ENCODE measurements at regions not wholly inside any gene's neighbourhood (a gene's known extent, or its start where the extent isn't known, plus 50 kb on each side); places are given as distances from the start of the nearest gene placed in this dataset.

DNA sequence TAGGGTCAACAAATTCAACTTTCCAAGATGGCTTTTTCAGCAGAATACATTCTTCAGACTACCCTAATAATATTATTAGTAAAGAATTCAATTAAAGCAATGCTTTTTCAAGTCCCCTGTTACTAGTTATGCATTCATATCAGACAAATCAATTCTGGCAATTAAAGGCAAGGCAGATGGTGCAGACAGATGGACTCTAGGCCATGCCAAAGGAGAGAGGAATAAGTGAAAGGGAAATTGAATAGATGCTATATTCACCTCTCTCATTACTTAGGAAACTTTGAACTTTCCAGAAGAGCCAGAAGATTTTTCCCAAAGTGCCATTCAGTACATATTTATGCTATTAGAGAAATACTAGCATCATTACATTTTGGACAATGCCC, 487.7 kb upstream of the RASGRP1 start:
- Histone ChIP-seq H3K79me2 (ENCODE audit: control insufficient read depth, insufficient read depth, low read length, unreplicated experiment) (no peaks in the 10 kb centered on the region), H3K27ac (ENCODE audit: low read depth, low read length) (no peak overlapping the region), H3K4me1 (ENCODE audit: control insufficient read depth, insufficient read depth, low read length, unreplicated experiment) (no peaks in the 10 kb centered on the region), H3K4me3 (ENCODE audit: low read depth, low read length) (no peak overlapping the region), H3K36me3 (ENCODE audit: insufficient read depth, low read length) (no peaks in the 10 kb centered on the region; the same call in none of the 2 replicates), H3K27me3 (ENCODE audit: insufficient read depth, low read length) (no peaks in the 10 kb centered on the region), H2AFZ (ENCODE audit: low read length, unreplicated experiment) (no peak overlapping the region)

GRCh38 chr15:39053480-39053879, 488.9 kb upstream of the RASGRP1 start:
- no peaks in the 10 kb centered on the region; the same call in none of the 2 replicates for H3K36me3 ChIP-seq (ENCODE audit: insufficient read depth, low read length)
- H3K79me2 ChIP-seq (ENCODE audit: control insufficient read depth, insufficient read depth, low read length, unreplicated experiment) = no peaks in the 10 kb centered on the region
- H3K4me1 ChIP-seq (ENCODE audit: control insufficient read depth, insufficient read depth, low read length, unreplicated experiment) = no peaks in the 10 kb centered on the region
- no peak overlapping the region for H3K4me3 ChIP-seq (ENCODE audit: low read depth, low read length)
- no peaks in the 10 kb centered on the region for H3K27me3 ChIP-seq (ENCODE audit: insufficient read depth, low read length)
- no peak overlapping the region for H2AFZ ChIP-seq (ENCODE audit: low read length, unreplicated experiment)
- no peak overlapping the region for H3K27ac ChIP-seq (ENCODE audit: low read depth, low read length)

DNA sequence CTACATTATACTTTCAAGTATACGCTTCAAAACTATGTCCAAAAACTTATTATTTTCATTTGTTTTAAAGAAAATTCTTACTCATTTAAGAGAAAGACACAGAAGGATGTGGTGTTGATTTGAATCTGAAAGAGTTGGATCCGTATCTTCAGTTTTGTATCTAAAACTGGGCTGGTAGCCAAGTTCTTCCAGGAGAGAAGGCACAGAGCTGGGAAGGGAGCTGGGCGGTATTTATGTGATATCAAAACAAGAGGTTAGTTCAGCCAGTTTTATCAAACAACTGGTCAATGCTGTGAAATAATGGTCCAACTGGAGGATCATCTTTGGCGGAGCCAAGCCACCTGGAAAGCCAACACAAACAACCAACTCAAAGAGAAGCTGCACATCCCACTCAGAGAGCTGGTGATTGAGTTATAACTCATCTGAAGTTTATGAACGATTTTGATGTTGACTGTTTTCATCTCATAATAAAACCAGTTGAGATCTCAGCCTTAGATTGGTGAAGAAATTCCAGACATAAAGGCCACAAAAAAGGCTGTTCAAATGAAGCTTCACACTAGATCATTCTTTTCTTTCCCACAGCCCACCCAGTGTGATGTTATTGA, 489.6 kb upstream of the RASGRP1 start:
- Histone ChIP-seq H3K27me3 (ENCODE audit: insufficient read depth, low read length) (no peaks in the 10 kb centered on the region), H3K4me3 (ENCODE audit: low read depth, low read length) (no peak overlapping the region), H2AFZ (ENCODE audit: low read length, unreplicated experiment) (no peak overlapping the region), H3K4me1 (ENCODE audit: control insufficient read depth, insufficient read depth, low read length, unreplicated experiment) (no peaks in the 10 kb centered on the region), H3K27ac (ENCODE audit: low read depth, low read length) (no peak overlapping the region), H3K79me2 (ENCODE audit: control insufficient read depth, insufficient read depth, low read length, unreplicated experiment) (no peaks in the 10 kb centered on the region), H3K36me3 (ENCODE audit: insufficient read depth, low read length) (no peaks in the 10 kb centered on the region; the same call in 1 of the 2 replicates)

DNA sequence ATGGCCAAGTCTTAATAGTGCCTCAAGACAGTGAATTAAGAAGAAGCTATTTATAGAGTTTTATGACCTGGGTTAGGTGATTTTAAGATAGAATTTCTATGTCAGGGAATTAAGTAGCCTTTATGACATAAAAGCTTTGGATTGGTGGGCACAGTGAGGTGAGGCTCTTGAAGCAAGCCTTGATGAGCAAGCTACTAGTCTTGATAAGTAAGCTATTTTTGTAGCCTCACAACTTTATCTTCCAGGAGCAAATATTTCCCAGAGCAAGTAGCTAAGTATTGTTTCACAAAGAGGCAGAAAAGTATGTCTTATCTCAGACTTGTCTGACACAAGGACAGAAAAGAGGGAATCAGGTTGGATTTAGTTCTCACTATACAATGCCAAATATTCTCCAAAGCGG, 491.7 kb upstream of the RASGRP1 start:
- Histone ChIP-seq H3K27ac (ENCODE audit: low read depth, low read length) (no peak overlapping the region), H2AFZ (ENCODE audit: low read length, unreplicated experiment) (no peak overlapping the region), H3K4me3 (ENCODE audit: low read depth, low read length) (no peak overlapping the region), H3K4me1 (ENCODE audit: control insufficient read depth, insufficient read depth, low read length, unreplicated experiment) (no peaks in the 10 kb centered on the region), H3K79me2 (ENCODE audit: control insufficient read depth, insufficient read depth, low read length, unreplicated experiment) (no peaks in the 10 kb centered on the region), H3K36me3 (ENCODE audit: insufficient read depth, low read length) (no peaks in the 10 kb centered on the region), H3K27me3 (ENCODE audit: insufficient read depth, low read length) (no peaks in the 10 kb centered on the region)

- no peaks in the 10 kb centered on the region for H3K4me1 ChIP-seq (ENCODE audit: control insufficient read depth, insufficient read depth, low read length, unreplicated experiment)
- no peaks in the 10 kb centered on the region for H3K79me2 ChIP-seq (ENCODE audit: control insufficient read depth, insufficient read depth, low read length, unreplicated experiment)
- no peaks in the 10 kb centered on the region for H3K36me3 ChIP-seq (ENCODE audit: insufficient read depth, low read length)
- H2AFZ ChIP-seq (ENCODE audit: low read length, unreplicated experiment) = no peak overlapping the region
- H3K4me3 ChIP-seq (ENCODE audit: low read depth, low read length) = no peak overlapping the region
- no peak overlapping the region for H3K27ac ChIP-seq (ENCODE audit: low read depth, low read length)
- no peaks in the 10 kb centered on the region for H3K27me3 ChIP-seq (ENCODE audit: insufficient read depth, low read length)
Measured at GRCh38 chr15:39058351-39059131, 493.9 kb upstream of the RASGRP1 start.

DNA sequence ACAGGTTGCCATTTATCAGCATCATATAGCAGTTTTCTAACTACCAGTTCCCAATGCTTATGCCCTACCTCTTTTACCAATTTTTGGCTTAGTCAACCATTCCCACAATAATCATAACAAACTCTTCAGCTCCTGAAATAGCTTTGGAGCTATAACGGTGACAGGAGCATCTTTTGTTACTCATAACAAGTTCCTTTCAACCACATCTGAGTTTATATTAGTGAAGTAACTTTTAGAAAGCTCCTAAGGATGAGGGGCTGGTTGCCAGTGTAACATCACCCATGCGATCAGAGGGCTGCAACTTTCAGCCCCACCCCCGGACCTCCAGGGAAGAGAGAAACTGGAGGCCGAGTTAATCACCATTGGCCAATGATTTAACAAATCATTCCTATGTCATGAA, 495.3 kb upstream of the RASGRP1 start:
- Histone ChIP-seq H3K79me2 (ENCODE audit: control insufficient read depth, insufficient read depth, low read length, unreplicated experiment) (no peaks in the 10 kb centered on the region), H3K27ac (ENCODE audit: low read depth, low read length) (no peak overlapping the region), H3K36me3 (ENCODE audit: insufficient read depth, low read length) (no peaks in the 10 kb centered on the region), H3K27me3 (ENCODE audit: insufficient read depth, low read length) (no peaks in the 10 kb centered on the region), H3K4me1 (ENCODE audit: control insufficient read depth, insufficient read depth, low read length, unreplicated experiment) (no peaks in the 10 kb centered on the region), H3K4me3 (ENCODE audit: low read depth, low read length) (no peak overlapping the region), H2AFZ (ENCODE audit: low read length, unreplicated experiment) (no peak overlapping the region)

GRCh38 chr15:39061952-39062464, 497.4 kb upstream of the RASGRP1 start:
- Histone ChIP-seq H2AFZ (ENCODE audit: low read length, unreplicated experiment) (no peak overlapping the region), H3K4me3 (ENCODE audit: low read depth, low read length) (no peak overlapping the region), H3K4me1 (ENCODE audit: control insufficient read depth, insufficient read depth, low read length, unreplicated experiment) (no peaks in the 10 kb centered on the region), H3K36me3 (ENCODE audit: insufficient read depth, low read length) (no peaks in the 10 kb centered on the region), H3K27me3 (ENCODE audit: insufficient read depth, low read length) (no peaks in the 10 kb centered on the region), H3K27ac (ENCODE audit: low read depth, low read length) (no peak overlapping the region), H3K79me2 (ENCODE audit: control insufficient read depth, insufficient read depth, low read length, unreplicated experiment) (no peaks in the 10 kb centered on the region)

DNA sequence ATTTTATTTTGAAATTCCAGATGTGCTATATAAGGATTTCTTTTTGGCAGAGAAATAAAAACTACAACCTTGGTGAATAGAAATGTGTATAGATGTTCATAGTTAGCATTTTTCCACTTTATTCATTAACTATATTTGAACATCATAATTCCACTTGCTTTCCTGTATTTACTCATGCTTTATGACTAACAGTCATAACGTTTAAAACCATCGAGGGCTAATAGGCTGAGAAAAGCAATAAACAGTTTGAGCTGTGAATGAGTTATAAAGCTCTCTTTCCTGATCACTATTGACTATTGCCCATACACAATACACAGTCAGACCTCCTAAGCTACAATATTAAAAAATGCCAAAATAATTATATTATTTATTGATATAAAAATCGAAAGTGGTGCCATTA, 502.1 kb upstream of the RASGRP1 start:
- Histone ChIP-seq H3K4me1 (ENCODE audit: control insufficient read depth, insufficient read depth, low read length, unreplicated experiment) (no peaks in the 10 kb centered on the region), H3K36me3 (ENCODE audit: insufficient read depth, low read length) (no peaks in the 10 kb centered on the region), H3K27ac (ENCODE audit: low read depth, low read length) (no peak overlapping the region), H3K4me3 (ENCODE audit: low read depth, low read length) (no peak overlapping the region), H3K79me2 (ENCODE audit: control insufficient read depth, insufficient read depth, low read length, unreplicated experiment) (no peaks in the 10 kb centered on the region), H2AFZ (ENCODE audit: low read length, unreplicated experiment) (no peak overlapping the region), H3K27me3 (ENCODE audit: insufficient read depth, low read length) (no peaks in the 10 kb centered on the region)

- no peaks in the 10 kb centered on the region for H3K36me3 ChIP-seq (ENCODE audit: insufficient read depth, low read length)
- no peaks in the 10 kb centered on the region for H3K79me2 ChIP-seq (ENCODE audit: control insufficient read depth, insufficient read depth, low read length, unreplicated experiment)
- no peak overlapping the region for H3K27ac ChIP-seq (ENCODE audit: low read depth, low read length)
- H2AFZ ChIP-seq (ENCODE audit: low read length, unreplicated experiment) = no peak overlapping the region
- H3K4me3 ChIP-seq (ENCODE audit: low read depth, low read length) = no peak overlapping the region
- no peaks in the 10 kb centered on the region for H3K27me3 ChIP-seq (ENCODE audit: insufficient read depth, low read length)
- peaks cover 7% of the 10 kb centered on the region for H3K4me1 ChIP-seq (ENCODE audit: control insufficient read depth, insufficient read depth, low read length, unreplicated experiment)
Measured at GRCh38 chr15:39074341-39074985, 506.4 kb upstream of the THBS1 start.

DNA sequence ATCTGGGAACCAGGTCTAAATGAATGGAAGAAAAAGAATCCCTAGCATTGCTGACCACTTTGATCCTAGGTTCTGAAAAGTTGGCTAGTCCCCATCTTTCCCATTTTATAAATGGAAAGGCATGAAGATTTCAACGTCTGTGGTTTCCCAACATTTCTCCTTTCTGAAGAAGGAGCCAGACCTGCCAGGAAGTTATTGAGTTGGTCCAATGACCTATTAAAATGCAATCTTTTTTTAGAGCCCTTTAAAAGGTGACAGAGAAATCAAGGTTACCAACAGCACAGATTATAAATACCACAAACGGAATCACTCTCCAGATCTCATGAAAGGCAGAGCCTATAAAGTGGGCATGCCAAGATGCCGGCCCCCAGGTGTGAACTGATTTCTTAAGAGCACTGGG, 505.6 kb upstream of the THBS1 start:
- Histone ChIP-seq H3K36me3 (ENCODE audit: insufficient read depth, low read length) (no peaks in the 10 kb centered on the region), H3K27ac (ENCODE audit: low read depth, low read length) (no peak overlapping the region), H3K79me2 (ENCODE audit: control insufficient read depth, insufficient read depth, low read length, unreplicated experiment) (no peaks in the 10 kb centered on the region), H2AFZ (ENCODE audit: low read length, unreplicated experiment) (no peak overlapping the region), H3K4me1 (ENCODE audit: control insufficient read depth, insufficient read depth, low read length, unreplicated experiment) (peaks cover 8% of the 10 kb centered on the region), H3K4me3 (ENCODE audit: low read depth, low read length) (no peak overlapping the region), H3K27me3 (ENCODE audit: insufficient read depth, low read length) (no peaks in the 10 kb centered on the region)

All from ACC112 (cell line).